ENCODE measurements at regions not wholly inside any gene's neighbourhood (a gene's known extent, or its start where the extent isn't known, plus 50 kb on each side); places are given as distances from the start of the nearest gene placed in this dataset.

DNA sequence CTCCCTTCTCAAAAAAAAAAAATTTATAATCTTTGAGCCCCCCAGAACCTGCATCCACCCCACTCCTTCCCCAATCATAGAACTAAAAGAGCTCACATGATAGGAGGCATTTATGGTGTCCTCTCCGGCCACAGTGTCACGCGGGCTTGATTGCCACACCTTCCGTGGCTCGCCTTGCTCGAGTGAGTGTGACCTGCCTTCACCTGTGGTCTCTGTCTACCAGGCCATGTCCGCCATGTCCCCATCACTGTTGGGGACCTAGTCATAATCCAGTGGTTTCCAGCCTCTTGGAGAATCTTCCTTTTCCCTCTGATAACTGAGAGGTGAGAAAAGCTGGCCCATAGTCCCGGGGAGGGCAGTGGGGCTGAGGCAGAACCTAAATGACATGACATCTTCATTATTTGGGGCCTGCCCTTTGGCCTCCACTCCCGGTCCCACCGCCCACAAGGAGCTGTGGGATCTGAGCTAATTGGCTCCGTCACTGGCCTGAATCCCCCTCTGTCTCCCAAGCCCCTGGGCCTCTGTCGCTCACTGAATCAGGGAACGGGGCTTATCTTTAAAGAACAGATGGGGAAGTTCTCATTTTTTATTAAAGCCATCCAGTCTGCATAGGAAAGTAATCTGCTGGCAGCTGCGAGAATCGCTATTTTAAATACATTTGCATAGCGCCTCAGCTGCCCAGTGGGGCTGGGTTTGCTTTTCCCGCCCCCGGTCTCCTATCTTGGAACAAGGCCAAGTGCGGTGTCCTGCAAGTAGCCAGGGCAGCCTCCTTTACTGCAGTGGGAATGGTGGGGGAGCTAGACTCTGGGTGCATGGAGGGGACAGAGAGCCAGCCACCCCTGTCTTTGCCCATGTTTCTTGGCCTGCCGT is 197.6 kb upstream of the PMEPA1 start:
- H3K27ac ChIP-seq (ENCODE audit: low read depth): no peak overlapping the region
- no peak overlapping the region for H3K27ac Mint-ChIP-seq
- no peaks in the 10 kb centered on the region for H3K36me3 Mint-ChIP-seq (ENCODE audit: low read depth)
- no peak overlapping the region for H3K4me2 ChIP-seq
- no peak overlapping the region for H3K4me3 Mint-ChIP-seq
- H3K27me3 ChIP-seq (ENCODE audit: insufficient read depth): no peaks in the 10 kb centered on the region
- H3K4me1 ChIP-seq (ENCODE audit: insufficient read depth): no peaks in the 10 kb centered on the region
- TF ChIP-seq, protein P1, sequence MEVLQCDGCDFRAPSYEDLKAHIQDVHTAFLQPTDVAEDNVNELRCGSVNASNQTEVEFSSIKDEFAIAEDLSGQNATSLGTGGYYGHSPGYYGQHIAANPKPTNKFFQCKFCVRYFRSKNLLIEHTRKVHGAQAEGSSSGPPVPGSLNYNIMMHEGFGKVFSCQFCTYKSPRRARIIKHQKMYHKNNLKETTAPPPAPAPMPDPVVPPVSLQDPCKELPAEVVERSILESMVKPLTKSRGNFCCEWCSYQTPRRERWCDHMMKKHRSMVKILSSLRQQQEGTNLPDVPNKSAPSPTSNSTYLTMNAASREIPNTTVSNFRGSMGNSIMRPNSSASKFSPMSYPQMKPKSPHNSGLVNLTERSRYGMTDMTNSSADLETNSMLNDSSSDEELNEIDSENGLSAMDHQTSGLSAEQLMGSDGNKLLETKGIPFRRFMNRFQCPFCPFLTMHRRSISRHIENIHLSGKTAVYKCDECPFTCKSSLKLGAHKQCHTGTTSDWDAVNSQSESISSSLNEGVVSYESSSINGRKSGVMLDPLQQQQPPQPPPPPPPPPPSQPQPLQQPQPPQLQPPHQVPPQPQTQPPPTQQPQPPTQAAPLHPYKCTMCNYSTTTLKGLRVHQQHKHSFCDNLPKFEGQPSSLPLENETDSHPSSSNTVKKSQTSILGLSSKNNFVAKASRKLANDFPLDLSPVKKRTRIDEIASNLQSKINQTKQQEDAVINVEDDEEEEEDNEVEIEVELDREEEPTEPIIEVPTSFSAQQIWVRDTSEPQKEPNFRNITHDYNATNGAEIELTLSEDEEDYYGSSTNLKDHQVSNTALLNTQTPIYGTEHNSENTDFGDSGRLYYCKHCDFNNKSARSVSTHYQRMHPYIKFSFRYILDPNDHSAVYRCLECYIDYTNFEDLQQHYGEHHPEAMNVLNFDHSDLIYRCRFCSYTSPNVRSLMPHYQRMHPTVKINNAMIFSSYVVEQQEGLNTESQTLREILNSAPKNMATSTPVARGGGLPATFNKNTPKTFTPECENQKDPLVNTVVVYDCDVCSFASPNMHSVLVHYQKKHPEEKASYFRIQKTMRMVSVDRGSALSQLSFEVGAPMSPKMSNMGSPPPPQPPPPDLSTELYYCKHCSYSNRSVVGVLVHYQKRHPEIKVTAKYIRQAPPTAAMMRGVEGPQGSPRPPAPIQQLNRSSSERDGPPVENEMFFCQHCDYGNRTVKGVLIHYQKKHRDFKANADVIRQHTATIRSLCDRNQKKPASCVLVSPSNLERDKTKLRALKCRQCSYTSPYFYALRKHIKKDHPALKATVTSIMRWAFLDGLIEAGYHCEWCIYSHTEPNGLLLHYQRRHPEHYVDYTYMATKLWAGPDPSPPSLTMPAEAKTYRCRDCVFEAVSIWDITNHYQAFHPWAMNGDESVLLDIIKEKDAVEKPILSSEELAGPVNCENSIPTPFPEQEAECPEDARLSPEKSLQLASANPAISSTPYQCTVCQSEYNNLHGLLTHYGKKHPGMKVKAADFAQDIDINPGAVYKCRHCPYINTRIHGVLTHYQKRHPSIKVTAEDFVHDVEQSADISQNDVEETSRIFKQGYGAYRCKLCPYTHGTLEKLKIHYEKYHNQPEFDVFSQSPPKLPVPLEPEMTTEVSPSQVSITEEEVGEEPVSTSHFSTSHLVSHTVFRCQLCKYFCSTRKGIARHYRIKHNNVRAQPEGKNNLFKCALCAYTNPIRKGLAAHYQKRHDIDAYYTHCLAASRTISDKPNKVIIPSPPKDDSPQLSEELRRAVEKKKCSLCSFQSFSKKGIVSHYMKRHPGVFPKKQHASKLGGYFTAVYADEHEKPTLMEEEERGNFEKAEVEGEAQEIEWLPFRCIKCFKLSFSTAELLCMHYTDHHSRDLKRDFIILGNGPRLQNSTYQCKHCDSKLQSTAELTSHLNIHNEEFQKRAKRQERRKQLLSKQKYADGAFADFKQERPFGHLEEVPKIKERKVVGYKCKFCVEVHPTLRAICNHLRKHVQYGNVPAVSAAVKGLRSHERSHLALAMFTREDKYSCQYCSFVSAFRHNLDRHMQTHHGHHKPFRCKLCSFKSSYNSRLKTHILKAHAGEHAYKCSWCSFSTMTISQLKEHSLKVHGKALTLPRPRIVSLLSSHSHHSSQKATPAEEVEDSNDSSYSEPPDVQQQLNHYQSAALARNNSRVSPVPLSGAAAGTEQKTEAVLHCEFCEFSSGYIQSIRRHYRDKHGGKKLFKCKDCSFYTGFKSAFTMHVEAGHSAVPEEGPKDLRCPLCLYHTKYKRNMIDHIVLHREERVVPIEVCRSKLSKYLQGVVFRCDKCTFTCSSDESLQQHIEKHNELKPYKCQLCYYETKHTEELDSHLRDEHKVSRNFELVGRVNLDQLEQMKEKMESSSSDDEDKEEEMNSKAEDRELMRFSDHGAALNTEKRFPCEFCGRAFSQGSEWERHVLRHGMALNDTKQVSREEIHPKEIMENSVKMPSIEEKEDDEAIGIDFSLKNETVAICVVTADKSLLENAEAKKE (CRISPR knock-in tag; IDR thresholded peaks at IDR 0.05): no peak
- no peak for TF ChIP-seq CREB1 (CRISPR knock-in tag; IDR thresholded peaks at IDR 0.05; ENCODE audit: low read depth)
- no peak for TF ChIP-seq ZNF114 (CRISPR knock-in tag; IDR thresholded peaks at IDR 0.05)
- no peak for TF ChIP-seq ZNF331 (CRISPR knock-in tag; IDR thresholded peaks at IDR 0.05; ENCODE audit: low read depth)
- no peak for TF ChIP-seq POLR2AphosphoS5 (IDR thresholded peaks at IDR 0.05; ENCODE audit: low read depth)
- no peak for TF ChIP-seq NANOG (IDR thresholded peaks at IDR 0.05; ENCODE audit: borderline replicate concordance)
- TF ChIP-seq EZH2phosphoT487 (IDR thresholded peaks at IDR 0.05; ENCODE audit: unreplicated experiment): no peak
- no peak for TF ChIP-seq JUNB (IDR thresholded peaks at IDR 0.05; ENCODE audit: unreplicated experiment)
- TF ChIP-seq EZH2 (IDR thresholded peaks at IDR 0.05; ENCODE audit: low read depth, unreplicated experiment): no peak
- TF ChIP-seq, protein P2, sequence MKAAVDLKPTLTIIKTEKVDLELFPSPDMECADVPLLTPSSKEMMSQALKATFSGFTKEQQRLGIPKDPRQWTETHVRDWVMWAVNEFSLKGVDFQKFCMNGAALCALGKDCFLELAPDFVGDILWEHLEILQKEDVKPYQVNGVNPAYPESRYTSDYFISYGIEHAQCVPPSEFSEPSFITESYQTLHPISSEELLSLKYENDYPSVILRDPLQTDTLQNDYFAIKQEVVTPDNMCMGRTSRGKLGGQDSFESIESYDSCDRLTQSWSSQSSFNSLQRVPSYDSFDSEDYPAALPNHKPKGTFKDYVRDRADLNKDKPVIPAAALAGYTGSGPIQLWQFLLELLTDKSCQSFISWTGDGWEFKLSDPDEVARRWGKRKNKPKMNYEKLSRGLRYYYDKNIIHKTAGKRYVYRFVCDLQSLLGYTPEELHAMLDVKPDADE (IDR thresholded peaks at IDR 0.05): no peak
- TF ChIP-seq, protein P3, sequence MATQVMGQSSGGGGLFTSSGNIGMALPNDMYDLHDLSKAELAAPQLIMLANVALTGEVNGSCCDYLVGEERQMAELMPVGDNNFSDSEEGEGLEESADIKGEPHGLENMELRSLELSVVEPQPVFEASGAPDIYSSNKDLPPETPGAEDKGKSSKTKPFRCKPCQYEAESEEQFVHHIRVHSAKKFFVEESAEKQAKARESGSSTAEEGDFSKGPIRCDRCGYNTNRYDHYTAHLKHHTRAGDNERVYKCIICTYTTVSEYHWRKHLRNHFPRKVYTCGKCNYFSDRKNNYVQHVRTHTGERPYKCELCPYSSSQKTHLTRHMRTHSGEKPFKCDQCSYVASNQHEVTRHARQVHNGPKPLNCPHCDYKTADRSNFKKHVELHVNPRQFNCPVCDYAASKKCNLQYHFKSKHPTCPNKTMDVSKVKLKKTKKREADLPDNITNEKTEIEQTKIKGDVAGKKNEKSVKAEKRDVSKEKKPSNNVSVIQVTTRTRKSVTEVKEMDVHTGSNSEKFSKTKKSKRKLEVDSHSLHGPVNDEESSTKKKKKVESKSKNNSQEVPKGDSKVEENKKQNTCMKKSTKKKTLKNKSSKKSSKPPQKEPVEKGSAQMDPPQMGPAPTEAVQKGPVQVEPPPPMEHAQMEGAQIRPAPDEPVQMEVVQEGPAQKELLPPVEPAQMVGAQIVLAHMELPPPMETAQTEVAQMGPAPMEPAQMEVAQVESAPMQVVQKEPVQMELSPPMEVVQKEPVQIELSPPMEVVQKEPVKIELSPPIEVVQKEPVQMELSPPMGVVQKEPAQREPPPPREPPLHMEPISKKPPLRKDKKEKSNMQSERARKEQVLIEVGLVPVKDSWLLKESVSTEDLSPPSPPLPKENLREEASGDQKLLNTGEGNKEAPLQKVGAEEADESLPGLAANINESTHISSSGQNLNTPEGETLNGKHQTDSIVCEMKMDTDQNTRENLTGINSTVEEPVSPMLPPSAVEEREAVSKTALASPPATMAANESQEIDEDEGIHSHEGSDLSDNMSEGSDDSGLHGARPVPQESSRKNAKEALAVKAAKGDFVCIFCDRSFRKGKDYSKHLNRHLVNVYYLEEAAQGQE (IDR thresholded peaks at IDR 0.05; ENCODE audit: unreplicated experiment): no peak
- no peaks in the 10 kb centered on the region for H3K79me2 ChIP-seq (replicated peaks; ENCODE audit: insufficient read depth)
- ATAC-seq (no peak), DNase-seq (ENCODE audit: low spot score) (no peak)
- no peaks in the 10 kb centered on the region for H3K4me1 Mint-ChIP-seq
- H2AFZ ChIP-seq: no peak overlapping the region
- H4K20me1 ChIP-seq (replicated peaks; ENCODE audit: insufficient read depth): no peaks in the 10 kb centered on the region
- no peaks in the 10 kb centered on the region for H3K36me3 ChIP-seq (ENCODE audit: insufficient read depth)
- peaks cover 3% of the 10 kb centered on the region for H3K27me3 Mint-ChIP-seq (ENCODE audit: insufficient read depth, low read depth, poor library complexity)
- H3K9me2 ChIP-seq (ENCODE audit: insufficient read depth): no peaks in the 10 kb centered on the region; the same call in 1 of the 2 replicates
- no peaks in the 10 kb centered on the region for H3K9me3 Mint-ChIP-seq
- no peaks in the 10 kb centered on the region for H3F3A ChIP-seq (replicated peaks; ENCODE audit: low read depth)
- H3K4me3 ChIP-seq: no peak overlapping the region
